ENCODE measurements at regions not wholly inside any gene's neighbourhood (a gene's known extent, or its start where the extent isn't known, plus 50 kb on each side); places are given as distances from the start of the nearest gene placed in this dataset.

GRCh38 chr12:124517260-124518050, 50.0 kb downstream of the NCOR2 start:
- no peak for FAIRE-seq

GRCh38 chr12:124516850-124517249, 50.6 kb downstream of the NCOR2 start:
- no peak for FAIRE-seq
- DNase-seq (ENCODE audit: insufficient read length, low spot score), result no peak

More at GRCh38 chr12:124517260-124518050, 50.0 kb downstream of the NCOR2 start:
- DNase-seq (ENCODE audit: insufficient read length, low spot score), result no peak

DNA sequence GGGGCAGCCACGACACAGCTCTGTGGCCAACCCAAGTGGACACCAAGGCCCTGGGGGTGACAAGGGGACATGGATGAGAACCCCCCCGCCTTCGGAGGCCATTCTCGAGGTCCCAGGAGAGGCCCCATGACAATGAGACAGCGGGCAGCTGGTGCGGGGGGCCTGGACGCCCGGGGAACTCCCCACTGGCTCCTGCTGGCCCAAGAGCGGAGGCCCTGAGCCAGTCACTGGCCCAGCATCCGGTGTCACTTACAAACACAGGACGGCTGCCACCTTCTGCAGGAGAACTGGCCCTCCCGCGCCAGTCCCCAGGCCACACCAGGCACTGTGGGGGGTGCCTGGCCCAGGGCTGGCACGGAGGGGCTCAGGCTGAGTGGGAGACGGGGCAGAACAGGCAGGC, 51.4 kb downstream of the NCOR2 start:
- DNase-seq (ENCODE audit: insufficient read length, low spot score) (no peak), FAIRE-seq (no peak)

GRCh38 chr12:124514996-124515932, 52.1 kb downstream of the NCOR2 start:
- FAIRE-seq (no peak), DNase-seq (ENCODE audit: insufficient read length, low spot score) (no peak)

DNA sequence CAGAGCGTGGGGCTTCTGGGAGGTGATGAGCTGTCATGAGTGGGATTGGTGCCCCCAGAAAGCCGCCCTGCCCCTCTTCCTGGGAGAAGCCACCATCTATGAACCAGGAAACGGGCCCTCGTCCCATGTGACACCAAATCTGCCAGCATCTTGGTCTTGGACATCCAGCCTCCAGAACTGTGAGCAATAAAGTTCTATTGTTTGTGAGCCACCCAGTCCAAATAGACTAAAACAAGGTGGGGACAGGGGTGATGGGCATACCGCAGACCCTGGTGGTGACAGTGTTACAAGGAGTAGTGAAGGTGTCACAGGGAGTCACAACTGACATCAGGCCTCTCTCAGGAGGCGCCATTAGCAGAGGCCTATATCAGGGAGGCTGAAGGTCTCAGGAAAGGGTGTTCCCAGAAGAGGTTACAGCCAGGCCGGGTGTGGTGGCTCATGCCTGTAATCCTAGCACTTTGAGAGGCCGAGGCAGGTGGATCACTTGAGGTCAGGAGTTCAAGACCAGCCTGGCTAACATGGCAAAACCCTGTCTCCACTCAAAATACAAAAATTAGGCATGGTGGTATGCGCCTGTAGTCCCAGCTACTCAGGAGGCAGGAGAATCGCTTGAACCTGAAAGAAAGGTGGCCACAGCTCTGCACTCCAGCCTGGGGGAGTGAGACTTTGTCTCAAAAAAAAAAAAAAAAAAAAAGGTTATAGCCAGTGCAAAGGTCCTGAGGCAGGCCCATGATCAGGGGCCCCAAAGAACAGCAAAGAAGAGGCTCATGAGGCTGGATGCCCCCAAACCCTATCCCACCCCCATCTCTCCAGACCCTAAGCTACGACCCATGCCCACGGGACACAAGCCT, 53.0 kb downstream of the NCOR2 start:
- no peak for FAIRE-seq

DNA sequence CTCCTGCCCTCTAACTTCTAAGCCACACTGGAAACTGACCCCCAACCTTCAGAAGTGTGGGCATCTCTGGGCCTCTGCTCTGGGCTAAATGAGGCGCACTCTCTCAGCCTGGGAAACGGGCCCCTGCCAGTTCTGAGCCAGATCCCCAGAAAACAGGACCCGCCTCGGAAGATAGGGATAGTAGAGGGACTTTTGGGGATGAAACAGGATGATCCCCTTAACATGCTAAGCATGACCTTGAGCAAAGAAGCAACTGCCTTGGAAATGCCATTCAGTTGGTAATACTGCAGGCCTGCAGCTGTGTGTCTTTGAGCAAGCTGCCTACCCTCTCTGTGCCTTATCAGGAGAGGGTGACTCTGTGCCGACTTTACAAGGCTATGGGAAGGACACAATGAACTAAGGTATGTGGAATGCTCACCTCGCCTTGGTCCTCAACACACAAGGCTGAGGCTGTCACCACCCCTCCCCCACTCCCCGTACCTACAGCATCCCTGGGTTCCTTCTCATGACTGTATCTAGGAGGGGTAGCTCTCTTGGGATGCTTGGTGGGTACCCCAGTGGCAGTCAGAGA, 54.0 kb downstream of the NCOR2 start:
- no peak for DNase-seq (ENCODE audit: insufficient read length, low spot score)
- no peak for FAIRE-seq

More for the DNA sequence above, 53.0 kb downstream of the NCOR2 start:
- no peak for DNase-seq (ENCODE audit: insufficient read length, low spot score)

DNA sequence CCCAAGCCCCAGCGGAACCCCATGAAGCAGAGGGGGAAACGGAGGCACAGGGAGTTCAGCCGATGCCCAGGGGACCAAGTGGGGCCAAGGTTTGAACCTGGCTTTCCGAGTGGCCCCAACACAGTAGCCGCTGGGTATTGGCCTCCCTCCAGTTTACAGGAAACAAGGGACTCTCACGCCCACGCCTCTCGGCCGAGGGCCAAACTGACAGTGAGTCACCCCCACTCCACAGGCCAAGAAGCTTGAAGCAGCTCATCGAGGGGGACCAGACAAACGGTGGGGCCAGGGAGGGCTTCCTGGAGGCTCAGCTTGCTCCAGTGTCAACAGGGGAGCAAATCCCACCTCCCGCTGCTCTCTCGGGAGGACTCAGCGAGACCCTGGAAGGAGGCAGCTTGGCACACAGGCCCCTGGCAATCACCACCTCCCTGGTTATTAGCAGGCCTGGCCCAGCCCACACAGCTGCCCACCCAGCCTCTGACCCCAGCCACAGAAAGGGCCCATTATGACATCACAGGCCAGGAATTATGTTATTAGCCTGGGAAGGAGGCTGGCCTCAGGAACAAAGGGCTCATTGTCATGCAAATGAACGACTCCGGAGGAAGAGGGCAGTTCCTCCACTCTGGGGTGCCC, 54.6 kb downstream of the NCOR2 start:
- no peak for DNase-seq (ENCODE audit: insufficient read length, low spot score)
- FAIRE-seq, result no peak

DNA sequence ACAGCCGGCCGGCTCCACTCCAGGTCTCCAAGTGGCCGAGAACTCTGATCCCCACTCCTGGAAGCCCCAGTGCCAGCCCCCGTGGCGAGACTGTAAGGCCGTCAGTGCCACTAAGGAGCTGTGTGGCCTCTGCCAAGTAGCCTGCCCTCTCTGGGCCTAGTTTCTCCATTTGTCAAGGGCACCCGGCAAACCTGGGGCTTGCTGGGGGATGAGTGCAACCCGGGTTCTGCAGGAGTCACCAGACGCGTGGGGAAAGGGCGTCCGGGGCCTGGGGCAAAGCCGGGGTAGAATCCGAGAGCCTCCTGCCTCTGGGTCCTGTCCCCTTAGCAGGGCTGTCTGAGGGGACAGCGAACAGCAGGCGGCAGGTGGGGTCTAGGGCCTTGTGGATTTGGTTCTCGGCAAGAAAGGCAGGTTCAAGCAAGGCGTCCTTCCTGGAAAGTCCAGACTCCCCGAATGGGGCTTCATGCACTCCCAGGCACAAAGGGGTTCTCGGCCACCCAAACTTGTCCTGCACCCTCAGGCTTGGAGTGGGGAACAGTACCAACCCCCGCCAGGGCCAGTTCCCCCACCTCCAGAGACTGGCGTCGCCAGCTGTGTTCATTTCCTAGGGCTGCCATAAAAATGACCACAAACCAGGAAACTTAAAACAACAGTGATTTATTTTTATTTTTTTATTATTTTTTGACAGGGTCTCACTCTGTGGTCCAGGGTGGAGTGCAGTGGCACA, 56.0 kb downstream of the NCOR2 start:
- DNase-seq (ENCODE audit: insufficient read length, low spot score) (no peak), FAIRE-seq (no peak)

DNA sequence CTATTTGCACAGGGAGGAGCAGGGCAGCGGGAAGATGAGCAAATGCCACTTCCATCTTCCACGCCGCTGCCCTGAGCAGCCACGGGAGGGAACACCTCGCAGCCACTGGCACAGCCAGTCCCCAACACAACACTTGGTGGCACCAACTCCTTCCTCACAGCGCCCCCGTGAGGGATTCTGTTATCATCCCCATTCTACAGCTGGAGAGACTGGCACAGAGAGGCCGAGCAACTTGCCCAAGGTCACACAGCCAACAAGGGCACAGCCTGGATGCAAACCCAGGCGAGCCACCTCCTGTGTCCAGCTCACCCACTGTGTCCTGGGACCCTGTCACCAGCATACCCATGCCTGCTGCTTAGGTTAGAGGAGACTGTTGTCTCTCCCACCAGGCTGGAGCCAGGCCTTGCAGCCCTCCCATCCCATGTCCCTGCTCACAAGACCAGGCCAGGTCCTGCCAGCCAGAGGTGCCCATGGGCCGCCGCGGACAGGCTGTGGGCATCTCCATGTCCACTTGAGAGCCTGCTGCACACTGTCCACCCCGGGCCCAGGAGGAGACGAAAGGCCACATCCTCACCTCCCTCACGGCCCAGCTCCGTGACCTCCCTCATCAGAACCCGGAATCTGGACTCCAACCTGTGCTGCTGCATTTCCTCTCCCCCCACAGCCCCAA, 57.0 kb downstream of the NCOR2 start:
- FAIRE-seq (no peak), DNase-seq (ENCODE audit: insufficient read length, low spot score) (no peak)

- FAIRE-seq, result no peak
Observed at GRCh38 chr12:124509676-124510300, 57.6 kb downstream of the NCOR2 start.

GRCh38 chr12:124509300-124509675, 58.1 kb downstream of the NCOR2 start:
- FAIRE-seq (peak; percentile 68), DNase-seq (ENCODE audit: insufficient read length, low spot score) (no peak)

More at GRCh38 chr12:124509676-124510300, 57.6 kb downstream of the NCOR2 start:
- DNase-seq (ENCODE audit: insufficient read length, low spot score), result no peak

GRCh38 chr12:124508381-124509079, 58.9 kb downstream of the NCOR2 start:
- no peak for FAIRE-seq
- no peak for DNase-seq (ENCODE audit: insufficient read length, low spot score)

DNA sequence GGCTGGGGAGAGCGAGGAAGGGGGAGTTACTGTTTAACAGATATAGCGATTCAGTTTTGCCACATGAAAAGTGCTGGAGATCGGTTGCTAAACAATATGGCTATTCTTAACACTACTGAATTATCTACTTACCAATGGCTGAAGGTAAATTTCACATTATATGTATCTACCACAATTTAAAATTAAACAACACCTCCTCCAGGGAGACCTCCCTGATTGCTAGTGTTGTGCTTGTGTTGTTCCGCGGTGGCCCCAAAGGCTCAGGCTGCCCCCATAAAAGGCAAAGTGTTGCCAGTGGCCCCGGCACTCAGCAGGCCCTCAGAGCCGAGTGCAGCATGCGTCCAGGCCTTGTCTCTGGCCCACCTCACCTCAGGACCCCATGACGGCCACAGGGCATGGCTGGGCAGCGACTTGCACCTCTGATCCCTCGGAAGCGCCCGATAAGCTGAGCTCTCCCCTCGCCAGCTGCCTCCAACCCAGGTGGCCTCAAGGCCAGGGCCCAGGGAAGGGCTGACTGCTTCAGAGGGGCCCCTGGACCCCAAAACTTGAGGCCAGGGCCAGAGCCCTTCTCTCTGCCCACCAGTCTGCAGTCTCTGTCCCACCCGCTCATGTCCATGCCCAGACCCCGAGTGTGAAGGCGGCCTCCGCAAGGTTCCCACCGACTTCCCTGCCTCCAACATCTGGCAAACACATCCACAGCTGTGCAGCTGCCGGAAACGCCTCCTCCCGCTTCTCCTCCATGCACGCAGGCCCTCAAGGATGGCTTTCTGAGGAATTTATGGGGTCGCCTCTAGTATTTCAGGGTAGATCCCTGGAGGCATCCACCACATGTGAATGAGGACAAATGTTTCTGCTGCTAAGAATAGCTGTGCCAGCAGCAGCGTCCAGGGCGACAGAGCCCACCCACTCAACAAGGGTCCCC, 60.0 kb downstream of the NCOR2 start:
- no peak for FAIRE-seq

GRCh38 chr12:124506832-124507153, 60.6 kb downstream of the NCOR2 start:
- no peak for FAIRE-seq
- no peak for DNase-seq (ENCODE audit: insufficient read length, low spot score)

More for the DNA sequence above, 60.0 kb downstream of the NCOR2 start:
- no peak for DNase-seq (ENCODE audit: insufficient read length, low spot score)

- DNase-seq (ENCODE audit: insufficient read length, low spot score) (no peak), FAIRE-seq (peak; percentile 18)
Observed at GRCh38 chr12:124506145-124506831, 61.1 kb downstream of the NCOR2 start.

Data from GM19239 (cell line).